HL-60 (cell line): ENCODE measurements at regions not wholly inside any gene's neighbourhood (a gene's known extent, or its start where the extent isn't known, plus 50 kb on each side); places are given as distances from the start of the nearest gene placed in this dataset.

Experiments used
- DNase-seq, 2 experiments: peaks; one replicate each; pipeline ENCODE4 v3.0.0-alpha.2; 2010 to 2020; ENCODE audit warnings: low read depth in 1 of 2, low spot score in 1 of 2
- H3K27ac ChIP-seq: fragments of 250-450 bp; sonication (Bioruptor Pico); replicated peaks from 2 replicates; pipeline ENCODE4 v1.5.1; 2020; ENCODE audit warnings: mild to moderate bottlenecking, moderate library complexity
- H3K27me3 ChIP-seq: fragments of 250-450 bp; sonication (Bioruptor Pico); 2 replicates; pipeline ENCODE4 v1.5.1; 2021; ENCODE audit warnings: mild to moderate bottlenecking, moderate library complexity; ENCODE audit not compliant: insufficient read depth, poor library complexity, severe bottlenecking
- H3K4me3 ChIP-seq: replicated peaks from 2 replicates; pipeline ENCODE4 v1.5.1; 2011; ENCODE audit warnings: mild to moderate bottlenecking, control low read depth, low read length; ENCODE audit not compliant: insufficient read depth
- GABPA ChIP-seq: IDR thresholded peaks from 2 replicates; pipeline ENCODE4 v1.6.1; 2012; ENCODE audit warnings: low read depth
- POLR2AphosphoS5 ChIP-seq: IDR thresholded peaks from 2 replicates; pipeline ENCODE4 v1.6.1; 2012; ENCODE audit warnings: low read depth
- SPI1 ChIP-seq: IDR thresholded peaks from 2 replicates; pipeline ENCODE4 v1.6.1; 2012; ENCODE audit warnings: low read depth, mild to moderate bottlenecking, borderline replicate concordance
- TF ChIP-seq, protein P1 (sequence below): IDR thresholded peaks from one replicate; pipeline ENCODE4 v1.5.1; 2011; ENCODE audit warnings: low read length, control low read depth, inconsistent platforms; ENCODE audit not compliant: insufficient read depth
- TF ChIP-seq, protein P2 (sequence below): IDR thresholded peaks from 2 replicates; pipeline ENCODE4 v1.6.1; 2012; ENCODE audit warnings: low read depth; ENCODE audit not compliant: insufficient replicate concordance

DNA sequence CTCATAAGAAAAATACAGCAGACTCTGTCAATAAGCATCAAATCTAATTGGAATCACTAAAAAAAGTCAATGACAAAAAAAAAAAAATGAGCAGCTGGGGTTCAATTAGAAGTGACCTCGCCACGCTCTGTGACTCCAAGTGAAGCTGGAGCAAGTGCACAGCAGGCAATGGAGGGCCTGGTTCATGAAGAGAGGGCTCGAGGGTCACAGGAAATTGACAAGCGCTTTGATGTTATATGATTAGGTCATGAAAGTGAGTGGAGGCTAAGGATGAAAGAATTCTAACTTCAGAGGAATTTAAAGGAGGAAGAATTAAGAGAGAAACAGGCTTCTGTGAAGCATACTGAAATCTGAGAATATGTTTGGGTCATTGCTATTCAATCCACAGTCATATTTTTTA is 85.4 kb upstream of the TMEM18 start:
- TF ChIP-seq POLR2AphosphoS5 = no peak
- no peak for TF ChIP-seq SPI1
- TF ChIP-seq, protein P1, sequence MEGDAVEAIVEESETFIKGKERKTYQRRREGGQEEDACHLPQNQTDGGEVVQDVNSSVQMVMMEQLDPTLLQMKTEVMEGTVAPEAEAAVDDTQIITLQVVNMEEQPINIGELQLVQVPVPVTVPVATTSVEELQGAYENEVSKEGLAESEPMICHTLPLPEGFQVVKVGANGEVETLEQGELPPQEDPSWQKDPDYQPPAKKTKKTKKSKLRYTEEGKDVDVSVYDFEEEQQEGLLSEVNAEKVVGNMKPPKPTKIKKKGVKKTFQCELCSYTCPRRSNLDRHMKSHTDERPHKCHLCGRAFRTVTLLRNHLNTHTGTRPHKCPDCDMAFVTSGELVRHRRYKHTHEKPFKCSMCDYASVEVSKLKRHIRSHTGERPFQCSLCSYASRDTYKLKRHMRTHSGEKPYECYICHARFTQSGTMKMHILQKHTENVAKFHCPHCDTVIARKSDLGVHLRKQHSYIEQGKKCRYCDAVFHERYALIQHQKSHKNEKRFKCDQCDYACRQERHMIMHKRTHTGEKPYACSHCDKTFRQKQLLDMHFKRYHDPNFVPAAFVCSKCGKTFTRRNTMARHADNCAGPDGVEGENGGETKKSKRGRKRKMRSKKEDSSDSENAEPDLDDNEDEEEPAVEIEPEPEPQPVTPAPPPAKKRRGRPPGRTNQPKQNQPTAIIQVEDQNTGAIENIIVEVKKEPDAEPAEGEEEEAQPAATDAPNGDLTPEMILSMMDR = no peak
- TF ChIP-seq, protein P2, sequence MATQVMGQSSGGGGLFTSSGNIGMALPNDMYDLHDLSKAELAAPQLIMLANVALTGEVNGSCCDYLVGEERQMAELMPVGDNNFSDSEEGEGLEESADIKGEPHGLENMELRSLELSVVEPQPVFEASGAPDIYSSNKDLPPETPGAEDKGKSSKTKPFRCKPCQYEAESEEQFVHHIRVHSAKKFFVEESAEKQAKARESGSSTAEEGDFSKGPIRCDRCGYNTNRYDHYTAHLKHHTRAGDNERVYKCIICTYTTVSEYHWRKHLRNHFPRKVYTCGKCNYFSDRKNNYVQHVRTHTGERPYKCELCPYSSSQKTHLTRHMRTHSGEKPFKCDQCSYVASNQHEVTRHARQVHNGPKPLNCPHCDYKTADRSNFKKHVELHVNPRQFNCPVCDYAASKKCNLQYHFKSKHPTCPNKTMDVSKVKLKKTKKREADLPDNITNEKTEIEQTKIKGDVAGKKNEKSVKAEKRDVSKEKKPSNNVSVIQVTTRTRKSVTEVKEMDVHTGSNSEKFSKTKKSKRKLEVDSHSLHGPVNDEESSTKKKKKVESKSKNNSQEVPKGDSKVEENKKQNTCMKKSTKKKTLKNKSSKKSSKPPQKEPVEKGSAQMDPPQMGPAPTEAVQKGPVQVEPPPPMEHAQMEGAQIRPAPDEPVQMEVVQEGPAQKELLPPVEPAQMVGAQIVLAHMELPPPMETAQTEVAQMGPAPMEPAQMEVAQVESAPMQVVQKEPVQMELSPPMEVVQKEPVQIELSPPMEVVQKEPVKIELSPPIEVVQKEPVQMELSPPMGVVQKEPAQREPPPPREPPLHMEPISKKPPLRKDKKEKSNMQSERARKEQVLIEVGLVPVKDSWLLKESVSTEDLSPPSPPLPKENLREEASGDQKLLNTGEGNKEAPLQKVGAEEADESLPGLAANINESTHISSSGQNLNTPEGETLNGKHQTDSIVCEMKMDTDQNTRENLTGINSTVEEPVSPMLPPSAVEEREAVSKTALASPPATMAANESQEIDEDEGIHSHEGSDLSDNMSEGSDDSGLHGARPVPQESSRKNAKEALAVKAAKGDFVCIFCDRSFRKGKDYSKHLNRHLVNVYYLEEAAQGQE = no peak
- TF ChIP-seq GABPA = no peak

DNA sequence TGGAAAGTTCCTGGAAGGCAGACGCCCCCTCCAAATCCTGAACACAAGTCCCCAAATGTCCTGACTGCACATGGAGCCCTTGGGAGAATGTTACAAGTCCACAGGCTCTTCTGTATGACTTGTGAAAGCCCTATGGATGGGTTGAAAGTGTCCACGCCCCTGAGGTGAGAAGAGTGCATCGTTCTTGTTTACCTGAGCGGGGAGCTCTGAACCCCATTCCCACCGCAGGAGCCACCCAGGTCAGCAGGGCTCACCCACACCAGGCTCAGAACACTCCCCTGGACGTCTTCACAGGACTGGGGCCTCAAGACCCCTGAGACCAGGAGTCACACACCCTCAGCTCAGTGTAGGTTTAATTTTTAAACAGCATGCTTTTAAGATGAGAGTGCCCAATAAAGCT is 84.2 kb upstream of the TMEM18 start:
- TF ChIP-seq GABPA = no peak
- TF ChIP-seq POLR2AphosphoS5 = no peak
- TF ChIP-seq, protein P1 = no peak
- TF ChIP-seq, protein P2 = no peak
- no peak for TF ChIP-seq SPI1
- H3K27me3 ChIP-seq = no peaks in the 10 kb centered on the region
- H3K4me3 ChIP-seq = no peak overlapping the region
- no peak overlapping the region for H3K27ac ChIP-seq
- no peak for DNase-seq

More for the DNA sequence above, 85.4 kb upstream of the TMEM18 start:
- no peaks in the 10 kb centered on the region for H3K27me3 ChIP-seq
- DNase-seq = no peak
- H3K27ac ChIP-seq = no peak overlapping the region
- no peak overlapping the region for H3K4me3 ChIP-seq

DNA sequence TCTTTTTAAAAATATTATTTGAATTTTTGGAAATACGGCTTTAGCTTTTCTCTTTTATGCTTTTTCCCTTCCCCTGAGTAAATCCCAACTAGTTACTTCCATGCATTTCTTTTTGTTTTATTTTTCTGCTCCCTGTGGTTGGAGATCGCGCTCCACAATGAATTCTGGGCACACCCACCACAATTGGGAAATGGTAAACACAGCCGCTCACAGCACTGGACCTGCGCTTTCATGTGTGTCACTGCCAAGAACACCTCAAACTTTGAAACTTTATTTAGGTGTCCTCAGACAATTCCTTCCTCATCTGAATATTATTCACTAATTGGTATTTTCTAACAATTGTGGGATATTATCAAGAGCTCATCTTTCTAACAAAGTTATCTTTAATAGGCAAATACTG is 82.8 kb upstream of the TMEM18 start:
- no peak overlapping the region for H3K4me3 ChIP-seq
- DNase-seq = no peak
- no peaks in the 10 kb centered on the region for H3K27me3 ChIP-seq
- no peak overlapping the region for H3K27ac ChIP-seq
- TF ChIP-seq, protein P2 = no peak
- TF ChIP-seq SPI1 (no peak), GABPA (no peak), POLR2AphosphoS5 (no peak)
- TF ChIP-seq, protein P1 = no peak
